HCT116 (cell line): ENCODE measurements at regions not wholly inside any gene's neighbourhood (a gene's known extent, or its start where the extent isn't known, plus 50 kb on each side); places are given as distances from the start of the nearest gene placed in this dataset.
A peak's percentile ranks its signal among the peaks of the same experiment; 100 is the strongest.

Source experiments
- ATAC-seq: fragments of 200-7000 bp; cut with Tn5 transposase; 2 replicates; pipeline ENCODE4 v1.9.1; 2020; ENCODE audit warnings: mild to moderate bottlenecking, moderate library complexity
- BruUV-seq: library from RNA; stranded (reverse); fragments of 400-500 nt; replicated peaks from 2 replicates; lab custom pipeline; 2021; lab: Mats Ljungman, UMichigan
- CTCF ChIA-PET: fragments of 300-600 bp; sonication (Branson Sonifier 250); formaldehyde crosslinking; loops from one replicate; lab custom pipeline; 2021; ENCODE audit warnings: antibody characterized with exemption; lab: Charles Lee
- POLR2A ChIA-PET: fragments of 300-600, 350-600 bp; sonication (Branson Sonifier 250); formaldehyde crosslinking; loops from one replicate; lab custom pipeline; 2021; ENCODE audit warnings: antibody characterized with exemption; lab: Charles Lee
- RAD21 ChIA-PET, 2 experiments: fragments of 300-600 bp; sonication (Branson Sonifier 250); formaldehyde crosslinking; loops; one replicate each; lab custom pipeline; 2023; ENCODE audit warnings: low total read pairs in 2 of 2; ENCODE audit not compliant: uncharacterized antibody in 2 of 2, unreplicated experiment in 2 of 2, low non-redundant PET in 1 of 2; lab: Charles Lee
- DNase-seq: peaks from one replicate; pipeline ENCODE4 v3.0.0-alpha.2; 2010; ENCODE audit warnings: low read depth, low spot score
- H2AFZ ChIP-seq: fragments of 200-600 bp; shearing (Covaris generic), sonication (generic); 2 replicates; pipeline ENCODE4 v1.6.1; 2017; ENCODE audit warnings: low read depth, mixed run types, mixed read lengths, antibody characterized with exemption, low read length; ENCODE audit not compliant: poor library complexity, severe bottlenecking
- H3K27ac ChIP-seq: 2 replicates; pipeline ENCODE4 v1.5.1; 2012; ENCODE audit warnings: low read depth, low read length
- H3K27me3 ChIP-seq: fragments of 200-600 bp; sonication (generic); 2 replicates; pipeline ENCODE4 v1.6.1; 2016; ENCODE audit warnings: mixed run types, low read length, mixed read lengths; ENCODE audit not compliant: insufficient read depth
- H3K36me3 ChIP-seq, 2 experiments: fragments of 200-500 bp in 1 of 2; fragments of 200-600 bp in 1 of 2; sonication (Bioruptor generic) in 1 of 2; sonication (generic) in 1 of 2; 2 replicates each; pipeline versions ENCODE4 v1.5.1 to v1.6.1; 2014 to 2016; ENCODE audit warnings: low read length in 2 of 2, inconsistent platforms in 1 of 2, mixed read lengths in 1 of 2, mixed run types in 1 of 2; ENCODE audit not compliant: insufficient read depth in 2 of 2, control insufficient read depth in 1 of 2
- H3K4me1 ChIP-seq, 2 experiments: fragments of 200-600 bp in 1 of 2; sonication (generic) in 1 of 2; 2 replicates each; pipeline versions ENCODE4 v1.5.1 to v1.6.1; 2012 to 2017; ENCODE audit warnings: low read length in 2 of 2, inconsistent platforms in 1 of 2, mild to moderate bottlenecking in 1 of 2, mixed read lengths in 1 of 2, mixed run types in 1 of 2, moderate library complexity in 1 of 2; ENCODE audit not compliant: insufficient read depth in 2 of 2, control insufficient read depth in 1 of 2
- H3K4me2 ChIP-seq: fragments of 200-600 bp; sonication (generic); 2 replicates; pipeline ENCODE4 v1.6.1; 2017; ENCODE audit warnings: mixed run types, low read length, mixed read lengths
- H3K4me3 ChIP-seq, 2 experiments: fragments of 200-600 bp in 1 of 2; sonication (generic) in 1 of 2; replicated peaks in 1 of 2; 2 replicates each; pipeline ENCODE4 v1.5.1; 2011 to 2016; ENCODE audit warnings: low read length in 2 of 2, control low read depth in 1 of 2, low read depth in 1 of 2, mild to moderate bottlenecking in 1 of 2, mixed read lengths in 1 of 2, mixed run types in 1 of 2
- H3K79me2 ChIP-seq: fragments of 200-600 bp; sonication (generic); 2 replicates; pipeline ENCODE4 v1.6.1; 2017; ENCODE audit warnings: mild to moderate bottlenecking, mixed run types, low read length, moderate library complexity, mixed read lengths; ENCODE audit not compliant: insufficient read depth
- H3K9ac ChIP-seq: fragments of 200-600 bp; sonication (generic); 2 replicates; pipeline ENCODE4 v1.6.1; 2016; ENCODE audit warnings: low read length, mixed read lengths
- H3K9me2 ChIP-seq: fragments of 200-600 bp; sonication (generic), shearing (Covaris generic); 2 replicates; pipeline ENCODE4 v1.6.1; 2017; ENCODE audit warnings: mixed run types, mild to moderate bottlenecking, moderate library complexity; ENCODE audit not compliant: insufficient read depth
- H3K9me3 ChIP-seq, 2 experiments: fragments of 200-500 bp in 1 of 2; fragments of 200-600 bp in 1 of 2; sonication (Bioruptor generic) in 1 of 2; sonication (generic) in 1 of 2; 2 replicates each; pipeline ENCODE4 v1.6.1; 2014 to 2017; ENCODE audit warnings: low read length in 2 of 2, mixed read lengths in 2 of 2, inconsistent platforms in 1 of 2, low read depth in 1 of 2, mild to moderate bottlenecking in 1 of 2, mixed run types in 1 of 2, moderate library complexity in 1 of 2; ENCODE audit not compliant: control insufficient read depth in 1 of 2, insufficient read depth in 1 of 2
- H4K20me1 ChIP-seq: fragments of 200-600 bp; sonication (generic), shearing (Covaris generic); 2 replicates; pipeline ENCODE4 v1.6.1; 2017; ENCODE audit warnings: mixed run types, mild to moderate bottlenecking, moderate library complexity; ENCODE audit not compliant: insufficient read depth
- CEBPB ChIP-seq: IDR thresholded peaks from 2 replicates; pipeline ENCODE4 v1.6.1; 2012; ENCODE audit warnings: low read depth
- EGR1 ChIP-seq: IDR thresholded peaks from 2 replicates; pipeline ENCODE4 v1.6.1; 2012; ENCODE audit warnings: low read depth
- EZH2phosphoT487 ChIP-seq: fragments of 200-600 bp; IDR thresholded peaks from 2 replicates; pipeline ENCODE4 v1.6.1; 2018; ENCODE audit warnings: antibody characterized with exemption, borderline replicate concordance
- FOSL1 ChIP-seq: IDR thresholded peaks from 2 replicates; pipeline ENCODE4 v1.6.1; 2012; ENCODE audit warnings: low read depth
- POLR2A ChIP-seq: IDR thresholded peaks from 2 replicates; pipeline ENCODE4 v1.7.0; 2011; ENCODE audit warnings: borderline replicate concordance; ENCODE audit not compliant: insufficient read depth, insufficient read length; ENCODE audit errors: extremely low read depth
- POLR2AphosphoS5 ChIP-seq: IDR thresholded peaks from 2 replicates; pipeline ENCODE4 v1.6.1; 2011; ENCODE audit warnings: mild to moderate bottlenecking, low read depth, low read length, moderate library complexity
- RAD21 ChIP-seq: IDR thresholded peaks from 2 replicates; pipeline ENCODE4 v1.6.1; 2012; ENCODE audit warnings: low read depth, mild to moderate bottlenecking
- SIN3A ChIP-seq: IDR thresholded peaks from 2 replicates; pipeline ENCODE4 v1.6.1; 2012; ENCODE audit warnings: low read depth
- SRF ChIP-seq: IDR thresholded peaks from 2 replicates; pipeline ENCODE4 v1.6.1; 2012; ENCODE audit warnings: low read depth
- ZFX ChIP-seq: fragments of 450-650 bp; IDR thresholded peaks from 2 replicates; pipeline ENCODE4 v1.6.1; 2017
- intact Hi-C: fragments of 100-400 bp; cut with micrococcal nuclease; formaldehyde crosslinking; loops from 2 replicates; pipeline ENCODE4 v1.10.0; 2022
- TF ChIP-seq, protein P1 (sequence below), 3 experiments: fragments of 200-600 bp in 1 of 3; sonication (generic) in 1 of 3; IDR thresholded peaks in 2 of 3; conservative IDR thresholded peaks in 1 of 3; 2 replicates each; pipeline ENCODE4 v1.5.1; 2012 to 2017; ENCODE audit warnings: low read depth in 2 of 3, low read length in 2 of 3, antibody characterized with exemption in 1 of 3, borderline replicate concordance in 1 of 3, control low read depth in 1 of 3, mild to moderate bottlenecking in 1 of 3, mixed read lengths in 1 of 3, mixed run types in 1 of 3, moderate library complexity in 1 of 3; ENCODE audit not compliant: insufficient read depth in 1 of 3

DNA sequence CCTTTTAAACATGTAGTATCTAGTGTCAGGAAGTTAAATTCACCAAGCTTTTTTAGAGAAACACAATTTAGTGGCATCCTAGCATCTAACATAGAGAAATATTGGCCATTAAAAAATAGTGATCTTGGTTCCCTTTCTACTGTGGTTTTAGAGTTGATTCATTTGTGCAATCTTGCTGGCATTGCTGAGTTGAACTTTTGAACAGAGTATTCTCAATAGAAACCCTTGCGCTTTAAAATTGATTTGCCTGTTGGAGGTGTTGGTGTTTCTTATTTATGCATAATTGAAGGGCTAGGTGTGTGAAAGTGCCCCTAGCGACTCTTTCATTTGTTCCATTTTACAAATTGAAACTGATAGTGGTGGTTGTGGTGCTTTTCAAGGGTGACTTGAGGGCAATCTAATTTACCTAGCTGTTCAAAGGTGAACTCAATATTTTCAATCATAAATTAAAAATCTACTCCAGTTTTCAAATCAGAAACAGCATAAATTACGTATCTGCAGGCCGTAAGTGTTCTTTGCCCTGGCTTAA is 73.0 kb upstream of the MPDZ start (continued):
- TF ChIP-seq FOSL1 (no peak), RAD21 (no peak), POLR2AphosphoS5 (no peak), SRF (no peak), EZH2phosphoT487 (no peak), POLR2A (no peak), EGR1 (no peak)
- TF ChIP-seq, protein P1, sequence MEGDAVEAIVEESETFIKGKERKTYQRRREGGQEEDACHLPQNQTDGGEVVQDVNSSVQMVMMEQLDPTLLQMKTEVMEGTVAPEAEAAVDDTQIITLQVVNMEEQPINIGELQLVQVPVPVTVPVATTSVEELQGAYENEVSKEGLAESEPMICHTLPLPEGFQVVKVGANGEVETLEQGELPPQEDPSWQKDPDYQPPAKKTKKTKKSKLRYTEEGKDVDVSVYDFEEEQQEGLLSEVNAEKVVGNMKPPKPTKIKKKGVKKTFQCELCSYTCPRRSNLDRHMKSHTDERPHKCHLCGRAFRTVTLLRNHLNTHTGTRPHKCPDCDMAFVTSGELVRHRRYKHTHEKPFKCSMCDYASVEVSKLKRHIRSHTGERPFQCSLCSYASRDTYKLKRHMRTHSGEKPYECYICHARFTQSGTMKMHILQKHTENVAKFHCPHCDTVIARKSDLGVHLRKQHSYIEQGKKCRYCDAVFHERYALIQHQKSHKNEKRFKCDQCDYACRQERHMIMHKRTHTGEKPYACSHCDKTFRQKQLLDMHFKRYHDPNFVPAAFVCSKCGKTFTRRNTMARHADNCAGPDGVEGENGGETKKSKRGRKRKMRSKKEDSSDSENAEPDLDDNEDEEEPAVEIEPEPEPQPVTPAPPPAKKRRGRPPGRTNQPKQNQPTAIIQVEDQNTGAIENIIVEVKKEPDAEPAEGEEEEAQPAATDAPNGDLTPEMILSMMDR (IDR thresholded peaks at IDR 0.05 in 2 of 3, conservative IDR thresholded peaks at IDR 0.05 in 1 of 3; ENCODE audit: borderline replicate concordance in 1 of 3, insufficient read depth in 1 of 3, low read depth in 2 of 3, low read length in 2 of 3): no peak

- Histone ChIP-seq H3K36me3 (no peaks in the 10 kb centered on the region), H3K9me3 (no peaks in the 10 kb centered on the region; a peak in 1 of 4 replicates), H2AFZ (no peak overlapping the region), H4K20me1 (no peaks in the 10 kb centered on the region), H3K4me3 (no peak overlapping the region), H3K4me2 (no peak overlapping the region), H3K4me1 (no peaks in the 10 kb centered on the region)
- ChIA-PET CTCF (interaction anchor here (0.6 to 1.2 kb wide), 9 partner anchors 8 to 1082 kb away, joined by 3 to 4 read pairs (median 3); no protein-coding TSS in a partner anchor), RAD21 (no interaction called here)
- ATAC-seq: peak; percentile 49; the same call in 1 of the 2 replicates
- TF ChIP-seq RAD21 (peak; percentile 49), POLR2AphosphoS5 (no peak), SIN3A (no peak), CEBPB (no peak), POLR2A (no peak), ZFX (no peak)
- TF ChIP-seq, protein P1 (IDR thresholded peaks at IDR 0.05 in 2 of 3, conservative IDR thresholded peaks at IDR 0.05 in 1 of 3; ENCODE audit: borderline replicate concordance in 1 of 3, insufficient read depth in 1 of 3, low read depth in 2 of 3, low read length in 2 of 3): peak; percentile 15 to 54 (median 36); a peak in 4 of 6 replicates
- TF ChIP-seq, all 23 proteins: peak for 2
- no TSS peak for BruUV-seq
- DNase-seq: peak; percentile 7
- POLR2A ChIA-PET: no interaction called here
- Histone ChIP-seq H3K79me2 (no peaks in the 10 kb centered on the region), H3K9me2 (no peaks in the 10 kb centered on the region), H3K27ac (no peak overlapping the region), H3K27me3 (no peaks in the 10 kb centered on the region), H3K9ac (no peak overlapping the region)
- intact Hi-C loops: loop anchor here (1.0 to 5.0 kb wide), 3 partner anchors 1001 to 1415 kb away; no protein-coding TSS in a partner anchor
Observed at GRCh38 chr9:13351778-13352386, 72.4 kb upstream of the MPDZ start.
